ENCODE measurements at regions not wholly inside any gene's neighbourhood (a gene's known extent, or its start where the extent isn't known, plus 50 kb on each side); places are given as distances from the start of the nearest gene placed in this dataset.

DNA sequence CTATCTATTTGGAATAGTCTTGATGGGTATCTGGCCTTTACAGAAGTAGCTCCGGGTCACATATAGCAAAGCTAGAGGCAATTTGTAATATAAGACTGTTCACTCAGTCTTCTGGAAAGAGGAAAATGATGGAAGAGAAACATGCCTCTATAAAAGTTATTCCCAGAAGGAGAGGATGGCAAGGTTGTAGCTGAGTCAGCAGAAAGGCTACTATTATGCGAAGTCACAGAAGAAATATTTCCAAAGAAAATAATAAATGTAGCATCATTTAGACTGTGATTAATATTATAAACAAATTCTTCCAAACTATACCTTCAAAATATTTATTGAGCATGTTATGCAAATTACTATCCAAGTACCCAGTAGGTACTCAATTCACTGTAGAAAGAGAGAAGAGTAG is 1027.7 kb upstream of the TMEFF2 start:
- TF ChIP-seq, protein P1, sequence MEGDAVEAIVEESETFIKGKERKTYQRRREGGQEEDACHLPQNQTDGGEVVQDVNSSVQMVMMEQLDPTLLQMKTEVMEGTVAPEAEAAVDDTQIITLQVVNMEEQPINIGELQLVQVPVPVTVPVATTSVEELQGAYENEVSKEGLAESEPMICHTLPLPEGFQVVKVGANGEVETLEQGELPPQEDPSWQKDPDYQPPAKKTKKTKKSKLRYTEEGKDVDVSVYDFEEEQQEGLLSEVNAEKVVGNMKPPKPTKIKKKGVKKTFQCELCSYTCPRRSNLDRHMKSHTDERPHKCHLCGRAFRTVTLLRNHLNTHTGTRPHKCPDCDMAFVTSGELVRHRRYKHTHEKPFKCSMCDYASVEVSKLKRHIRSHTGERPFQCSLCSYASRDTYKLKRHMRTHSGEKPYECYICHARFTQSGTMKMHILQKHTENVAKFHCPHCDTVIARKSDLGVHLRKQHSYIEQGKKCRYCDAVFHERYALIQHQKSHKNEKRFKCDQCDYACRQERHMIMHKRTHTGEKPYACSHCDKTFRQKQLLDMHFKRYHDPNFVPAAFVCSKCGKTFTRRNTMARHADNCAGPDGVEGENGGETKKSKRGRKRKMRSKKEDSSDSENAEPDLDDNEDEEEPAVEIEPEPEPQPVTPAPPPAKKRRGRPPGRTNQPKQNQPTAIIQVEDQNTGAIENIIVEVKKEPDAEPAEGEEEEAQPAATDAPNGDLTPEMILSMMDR (IDR thresholded peaks at IDR 0.05 in 2 of 3, conservative IDR thresholded peaks at IDR 0.05 in 1 of 3; ENCODE audit: borderline replicate concordance in 1 of 3, insufficient read depth in 1 of 3, low read depth in 2 of 3, low read length in 2 of 3): no peak
- TF ChIP-seq POLR2AphosphoS5 (IDR thresholded peaks at IDR 0.05; ENCODE audit: low read depth, low read length) (no peak), CBX3 (IDR thresholded peaks at IDR 0.05; ENCODE audit: low read depth) (no peak), CEBPB (IDR thresholded peaks at IDR 0.05; ENCODE audit: low read depth) (no peak), SP1 (IDR thresholded peaks at IDR 0.05; ENCODE audit: low read depth) (no peak), POLR2A (IDR thresholded peaks at IDR 0.05; ENCODE audit: borderline replicate concordance, extremely low read depth, insufficient read depth, insufficient read length) (no peak)
- TF ChIP-seq, protein P2, sequence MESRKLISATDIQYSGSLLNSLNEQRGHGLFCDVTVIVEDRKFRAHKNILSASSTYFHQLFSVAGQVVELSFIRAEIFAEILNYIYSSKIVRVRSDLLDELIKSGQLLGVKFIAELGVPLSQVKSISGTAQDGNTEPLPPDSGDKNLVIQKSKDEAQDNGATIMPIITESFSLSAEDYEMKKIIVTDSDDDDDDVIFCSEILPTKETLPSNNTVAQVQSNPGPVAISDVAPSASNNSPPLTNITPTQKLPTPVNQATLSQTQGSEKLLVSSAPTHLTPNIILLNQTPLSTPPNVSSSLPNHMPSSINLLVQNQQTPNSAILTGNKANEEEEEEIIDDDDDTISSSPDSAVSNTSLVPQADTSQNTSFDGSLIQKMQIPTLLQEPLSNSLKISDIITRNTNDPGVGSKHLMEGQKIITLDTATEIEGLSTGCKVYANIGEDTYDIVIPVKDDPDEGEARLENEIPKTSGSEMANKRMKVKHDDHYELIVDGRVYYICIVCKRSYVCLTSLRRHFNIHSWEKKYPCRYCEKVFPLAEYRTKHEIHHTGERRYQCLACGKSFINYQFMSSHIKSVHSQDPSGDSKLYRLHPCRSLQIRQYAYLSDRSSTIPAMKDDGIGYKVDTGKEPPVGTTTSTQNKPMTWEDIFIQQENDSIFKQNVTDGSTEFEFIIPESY (IDR thresholded peaks at IDR 0.05; ENCODE audit: extremely low read depth, insufficient replicate concordance, low read length): no peak

All from HCT116 (cell line).